ENCODE measurements at regions not wholly inside any gene's neighbourhood (a gene's known extent, or its start where the extent isn't known, plus 50 kb on each side); places are given as distances from the start of the nearest gene placed in this dataset.

- no peak for DNase-seq
Observed at GRCh38 chr15:47397655-47398054, 319.6 kb upstream of the SEMA6D start.

- DNase-seq: no peak
Observed at GRCh38 chr15:47398132-47398531, 319.2 kb upstream of the SEMA6D start.

DNA sequence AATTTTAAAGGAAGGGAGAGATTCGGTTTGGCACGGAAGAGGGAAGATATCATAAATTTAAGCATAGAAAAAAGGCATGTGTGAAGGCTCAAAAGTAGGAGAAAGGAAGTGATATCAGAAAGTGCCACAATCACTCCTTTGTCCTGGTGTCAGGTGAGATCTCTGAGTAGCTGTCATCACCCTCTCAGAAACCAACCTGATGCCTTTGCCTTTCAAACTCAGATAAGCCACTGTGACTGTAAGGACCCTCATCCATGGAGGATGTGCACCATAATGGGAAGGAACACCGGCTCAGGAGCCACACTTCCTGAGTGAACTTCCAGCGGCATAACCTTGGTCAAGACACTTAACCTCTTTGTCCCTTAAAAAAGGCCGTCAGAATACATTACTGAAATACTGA is 318.7 kb upstream of the SEMA6D start:
- no peak for DNase-seq

- DNase-seq: no peak
Observed at GRCh38 chr15:47399100-47399499, 318.2 kb upstream of the SEMA6D start.

DNA sequence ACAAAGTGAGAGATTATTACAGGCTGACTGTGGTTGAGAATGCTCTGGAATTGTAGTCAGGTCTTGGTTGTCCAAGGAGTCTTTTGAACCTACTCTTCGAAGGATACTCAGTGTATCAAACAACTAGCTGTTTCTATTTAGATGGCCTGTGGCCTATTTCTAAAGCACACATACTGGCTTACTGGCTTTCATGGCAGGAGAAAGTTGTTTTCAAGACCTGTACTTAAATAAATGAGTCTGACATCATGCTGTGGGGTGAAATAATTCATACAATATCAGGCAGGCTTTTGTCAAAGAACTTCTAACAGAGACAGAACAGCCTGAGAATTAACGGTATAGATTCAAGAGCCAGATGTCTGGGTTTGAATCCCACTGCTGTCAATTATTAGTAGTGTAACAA is 316.7 kb upstream of the SEMA6D start:
- no peak for DNase-seq

DNA sequence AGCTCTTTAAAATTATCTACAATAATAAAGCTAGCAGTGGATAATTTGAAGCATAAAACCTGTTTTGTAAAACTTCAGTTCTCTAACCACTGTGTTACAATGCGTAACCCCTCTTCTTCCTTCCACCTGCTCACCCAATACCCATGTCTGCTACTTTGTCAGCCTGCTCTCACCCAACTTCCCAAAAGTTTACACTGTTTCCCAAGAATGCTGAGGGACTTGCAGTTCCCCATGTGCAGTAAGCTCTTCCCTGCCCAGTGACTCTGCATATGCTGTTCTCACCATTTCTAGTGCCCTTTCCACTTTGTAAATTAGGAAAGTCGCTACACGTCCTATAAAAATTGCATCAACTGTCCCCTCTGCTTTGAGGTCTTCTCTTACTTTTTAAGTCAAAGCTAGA is 315.9 kb upstream of the SEMA6D start:
- no peak for DNase-seq

DNA sequence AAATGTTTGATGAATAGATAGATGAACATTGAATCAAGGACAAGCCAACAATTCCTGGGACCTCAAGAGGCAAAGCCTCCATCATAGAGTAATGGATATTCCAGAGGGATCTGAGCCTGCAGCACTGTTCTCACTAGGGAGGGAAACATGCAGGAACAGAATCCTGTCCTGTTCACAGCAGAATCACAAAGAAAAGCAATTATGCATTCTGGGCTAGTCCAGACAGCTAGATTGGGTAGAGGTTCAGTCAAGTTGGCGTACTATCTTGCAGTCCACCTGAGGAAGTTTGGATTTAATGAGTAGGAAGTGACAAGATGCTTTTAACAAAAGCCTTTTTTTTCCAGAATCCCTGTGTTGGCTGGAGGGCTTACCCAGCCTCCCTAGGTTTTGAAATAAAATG is 314.5 kb upstream of the SEMA6D start:
- DNase-seq: no peak

GRCh38 chr15:47404877-47405276 is 312.4 kb upstream of the SEMA6D start:
- DNase-seq: no peak

DNA sequence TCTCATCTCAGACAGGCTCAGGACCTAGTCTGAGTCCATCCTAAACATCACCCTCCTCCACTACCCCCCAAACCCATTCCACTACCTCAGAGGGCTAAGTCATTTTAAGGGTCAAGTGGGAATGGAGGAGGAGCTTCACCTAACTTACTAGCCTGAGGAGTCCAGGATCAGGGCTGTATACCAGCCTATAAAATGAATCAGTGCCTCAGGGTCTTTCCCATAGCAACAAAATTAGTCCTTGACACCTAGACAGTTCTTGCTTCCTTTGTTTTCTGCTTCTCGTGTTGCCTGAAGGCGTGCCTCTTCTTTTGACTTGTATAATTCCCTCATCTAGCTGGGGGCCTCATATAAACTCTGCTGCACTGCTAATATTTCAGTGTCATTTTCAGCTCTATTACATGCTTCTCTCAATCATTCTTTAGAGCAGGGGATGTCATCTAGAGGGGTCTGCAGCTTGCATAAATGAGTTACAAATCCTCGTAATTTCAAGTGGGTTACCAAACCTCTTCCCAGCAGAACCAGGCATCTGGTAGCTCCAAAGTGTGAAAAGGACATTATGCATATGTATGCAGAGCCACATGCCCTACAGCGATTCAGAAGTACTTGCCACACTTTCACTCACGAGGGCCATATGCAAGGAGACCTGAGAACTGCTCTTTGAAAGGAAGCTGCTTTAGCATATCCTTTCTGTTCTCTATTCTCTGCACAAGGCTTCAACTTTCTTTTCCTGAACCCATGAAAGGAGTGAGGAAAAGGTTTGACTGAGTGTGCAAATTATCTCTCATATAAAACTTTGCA is 311.7 kb upstream of the SEMA6D start:
- DNase-seq: no peak

DNA sequence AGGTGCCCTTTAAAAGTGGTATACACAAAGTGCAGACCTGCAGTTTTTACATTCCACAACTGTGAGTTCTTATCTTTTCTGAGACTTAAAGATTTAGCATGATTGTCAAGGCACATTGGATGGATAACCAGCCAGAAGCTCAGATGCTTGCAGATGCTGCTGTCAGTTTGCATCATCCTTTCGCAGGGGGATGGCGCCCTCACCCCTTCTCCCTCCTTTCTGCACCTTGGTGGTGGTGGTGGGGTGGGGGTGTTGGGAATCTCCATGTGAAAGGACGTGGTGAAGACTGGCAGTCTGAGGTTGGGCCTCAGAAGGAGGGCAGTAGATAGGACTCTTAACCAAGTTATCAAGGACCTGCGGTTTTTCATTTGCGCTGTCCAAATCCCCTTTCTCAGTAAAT is 309.6 kb upstream of the SEMA6D start:
- DNase-seq: no peak

DNA sequence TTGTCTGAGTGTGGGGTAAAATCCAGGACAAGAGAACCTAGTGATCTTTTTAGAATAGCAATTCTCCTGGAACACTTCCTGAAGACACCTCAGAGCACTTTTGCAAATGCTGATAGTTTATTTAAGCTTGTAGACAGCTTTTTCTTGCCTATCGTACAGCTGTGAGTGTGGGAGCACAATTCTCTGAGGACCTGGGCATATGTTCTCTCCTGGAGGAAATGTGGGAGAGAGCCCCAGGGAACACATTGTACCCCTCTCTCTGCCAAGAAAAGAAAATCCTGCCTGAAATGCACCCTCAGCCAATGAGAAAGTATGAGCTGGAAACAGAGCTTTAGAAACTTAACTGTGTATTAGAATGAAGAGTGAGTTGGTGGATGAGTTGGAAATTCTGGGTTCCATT is 308.3 kb upstream of the SEMA6D start:
- DNase-seq: no peak

GRCh38 chr15:47409600-47409999 is 307.7 kb upstream of the SEMA6D start:
- DNase-seq: no peak

- DNase-seq: no peak
Observed at GRCh38 chr15:47410247-47410646, 307.1 kb upstream of the SEMA6D start.

- no peak for DNase-seq
Observed at GRCh38 chr15:47411733-47412132, 305.6 kb upstream of the SEMA6D start.

DNA sequence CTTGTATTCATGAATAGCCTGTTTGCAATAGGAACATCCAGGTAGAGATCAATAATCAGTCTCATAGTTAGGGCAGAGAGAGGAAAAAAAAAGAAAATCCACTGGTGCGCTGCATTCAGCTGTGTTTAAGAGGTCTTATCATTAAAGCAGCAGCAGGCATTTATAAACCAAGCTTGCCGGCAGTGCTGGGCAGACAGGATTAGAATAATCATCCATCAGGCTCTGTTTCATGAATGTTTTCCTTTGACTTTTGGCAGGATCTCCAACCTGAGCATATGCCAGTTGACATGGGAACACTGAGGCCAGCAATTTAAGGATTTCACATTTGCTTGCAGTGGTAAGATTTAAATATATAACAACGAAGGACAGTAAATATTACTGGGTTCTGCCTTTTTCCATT is 305.2 kb upstream of the SEMA6D start:
- no peak for DNase-seq

GRCh38 chr15:47412802-47413201 is 304.5 kb upstream of the SEMA6D start:
- no peak for DNase-seq

GRCh38 chr15:47414207-47414606 is 303.1 kb upstream of the SEMA6D start:
- no peak for DNase-seq

GRCh38 chr15:47415539-47415971 is 301.8 kb upstream of the SEMA6D start:
- DNase-seq: no peak

DNA sequence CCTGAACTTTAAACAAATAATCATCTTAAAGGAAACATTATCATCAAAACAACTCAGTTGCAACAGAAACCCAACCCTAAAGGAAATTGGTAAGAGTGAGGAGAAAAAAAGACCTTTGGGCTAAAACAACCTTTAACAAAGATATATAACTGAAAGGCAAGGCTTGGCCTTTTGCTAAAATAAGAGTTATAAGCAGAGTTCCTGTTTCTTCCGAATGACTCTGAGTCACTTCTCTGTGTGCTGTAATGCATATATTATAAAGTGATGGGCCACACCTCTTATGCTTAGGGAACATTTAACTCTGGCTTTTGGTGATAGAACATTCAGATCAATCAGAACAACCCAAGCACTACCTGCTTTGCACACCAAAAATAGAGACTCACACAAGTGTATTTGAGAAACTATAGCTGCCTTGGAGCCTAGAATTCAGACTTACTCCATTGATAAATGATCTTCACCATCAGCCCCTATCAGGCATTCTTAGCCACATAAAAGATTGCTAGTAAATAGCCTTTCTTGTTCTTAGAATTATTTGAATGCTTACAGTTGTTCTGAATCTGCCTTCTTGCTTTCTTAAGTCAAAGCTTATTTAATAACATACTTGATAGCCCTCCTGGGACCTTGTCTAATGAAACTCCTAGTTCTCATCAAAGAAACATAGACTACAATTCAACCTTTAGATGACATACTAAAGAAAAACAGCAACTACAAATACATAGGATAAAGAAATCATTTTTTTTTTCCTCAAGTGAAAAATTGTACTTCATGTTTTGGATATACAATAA is 294.2 kb upstream of the SEMA6D start:
- DNase-seq: no peak

GRCh38 chr15:47427463-47427862 is 289.8 kb upstream of the SEMA6D start:
- no peak for DNase-seq

GRCh38 chr15:47429376-47429775 is 287.9 kb upstream of the SEMA6D start:
- no peak for DNase-seq

- no peak for DNase-seq
Observed at GRCh38 chr15:47431501-47431900, 285.8 kb upstream of the SEMA6D start.

DNA sequence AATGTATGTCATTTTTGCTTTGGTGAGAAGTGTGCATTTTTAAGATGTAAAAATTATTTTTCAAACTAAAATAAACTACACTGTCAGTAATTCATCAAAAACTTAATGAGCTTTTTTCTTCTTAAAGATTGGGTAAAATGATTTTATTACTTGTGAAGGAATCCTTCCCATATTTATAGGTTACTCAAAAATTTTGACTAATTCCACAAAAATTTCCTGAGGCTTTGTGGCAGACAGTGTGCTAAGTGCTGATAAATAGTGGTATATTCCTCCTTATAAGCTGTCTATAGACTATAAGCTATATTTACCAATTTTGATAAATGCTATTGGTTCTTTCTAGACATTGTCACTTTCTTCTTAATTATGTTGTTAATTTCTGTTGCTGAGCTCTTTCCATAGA is 284.5 kb upstream of the SEMA6D start:
- no peak for DNase-seq

DNA sequence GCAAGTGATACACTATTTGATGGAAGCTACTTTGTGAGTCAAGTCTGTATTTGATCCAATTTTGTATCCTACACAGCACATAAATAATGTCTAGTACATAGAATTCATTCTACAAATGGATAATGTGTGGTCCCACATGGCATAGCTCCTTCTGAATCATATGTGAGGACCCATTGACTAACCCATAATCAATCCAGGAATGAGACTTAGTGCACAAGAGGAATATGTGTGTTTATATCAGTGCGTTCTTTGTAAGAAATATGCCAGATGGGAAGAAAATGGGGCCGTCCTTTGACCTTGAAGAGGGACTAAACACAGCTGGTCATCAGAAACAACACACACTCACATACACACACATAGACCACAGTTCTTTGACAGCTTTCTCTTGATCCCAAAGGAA is 282.7 kb upstream of the SEMA6D start:
- DNase-seq: no peak

All from right forelimb (tissue), 1 donor.